Muscle of leg (tissue), 3 donors: ENCODE measurements at regions not wholly inside any gene's neighbourhood (a gene's known extent, or its start where the extent isn't known, plus 50 kb on each side); places are given as distances from the start of the nearest gene placed in this dataset.
A peak's percentile ranks its signal among the peaks of the same experiment; 100 is the strongest.

Experiments used
- DNase-seq: peaks from one replicate; pipeline ENCODE4 v3.0.0; 2013
- H3K27ac ChIP-seq: one replicate; pipeline ENCODE4 v1.5.1; 2013; ENCODE audit warnings: mild to moderate bottlenecking, low read length, control low read depth
- H3K27me3 ChIP-seq: one replicate; pipeline ENCODE4 v1.6.1; 2013; ENCODE audit warnings: low read length; ENCODE audit not compliant: control insufficient read depth, insufficient read depth
- H3K36me3 ChIP-seq: one replicate; pipeline ENCODE4 v1.6.1; 2013; ENCODE audit warnings: low read length; ENCODE audit not compliant: control insufficient read depth, insufficient read depth
- H3K4me1 ChIP-seq: one replicate; pipeline ENCODE4 v1.6.1; 2013; ENCODE audit warnings: low read length; ENCODE audit not compliant: control insufficient read depth, insufficient read depth
- H3K4me3 ChIP-seq: one replicate; pipeline ENCODE4 v1.5.1; 2013; ENCODE audit warnings: low read length, control low read depth
- H3K9me3 ChIP-seq: replicated peaks from 2 replicates; pipeline ENCODE4 v1.6.1; 2013; ENCODE audit warnings: low read depth, low read length; ENCODE audit not compliant: control insufficient read depth
- WGBS: methylation state at CpG from one replicate; pipeline ENCODE4 v1.1.5; 2013; ENCODE audit warnings: missing lambda C conversion rate; ENCODE audit not compliant: insufficient coverage; 5-methylcytosine and 5-hydroxymethylcytosine counted together

GRCh38 chr9:23551311-23551721, 274.7 kb downstream of the ELAVL2 start:
- WGBS = 70% methylated on average over 2 of the region's 2 CpGs

DNA sequence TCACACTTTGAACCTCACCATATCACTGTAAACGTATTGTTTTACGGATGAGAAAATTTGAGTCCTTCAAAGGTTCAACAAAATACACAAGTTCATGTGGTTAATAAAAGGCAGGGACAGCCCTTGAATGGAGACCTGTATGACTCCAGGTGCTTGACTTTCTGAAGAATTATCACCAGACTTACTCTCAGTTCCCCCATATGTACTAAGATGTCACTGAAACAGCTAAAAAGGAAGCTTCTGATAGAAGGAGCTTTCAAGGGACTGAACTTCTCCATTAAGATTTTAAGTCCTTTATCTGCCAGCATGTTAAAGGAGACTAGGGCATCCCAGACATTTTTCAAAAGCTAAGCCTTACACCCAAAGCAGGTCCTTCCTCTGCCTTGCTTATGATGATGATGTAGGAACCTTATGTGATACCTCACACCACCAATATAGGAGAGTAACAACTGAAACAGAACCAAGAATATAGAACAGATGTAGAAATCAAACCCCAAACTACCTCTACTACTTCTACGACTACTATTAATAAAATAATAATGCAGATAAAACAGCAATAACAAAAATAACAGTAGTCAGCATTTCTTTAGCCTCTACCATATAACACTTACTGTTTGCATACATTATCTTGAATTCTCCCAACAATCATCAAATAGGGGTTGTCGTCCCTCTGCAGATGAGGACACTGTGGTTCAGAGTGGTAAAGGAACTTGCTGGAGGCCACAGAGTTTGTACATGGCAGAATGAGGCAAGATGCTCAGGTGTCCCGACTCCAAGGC, 273.9 kb downstream of the ELAVL2 start:
- Histone ChIP-seq H3K4me1 (peaks cover 19% of the 10 kb centered on the region), H3K4me3 (no peak overlapping the region), H3K36me3 (no peaks in the 10 kb centered on the region), H3K27me3 (no peaks in the 10 kb centered on the region), H3K27ac (no peak overlapping the region), H3K9me3 (no peaks in the 10 kb centered on the region)
- WGBS = no CpG with 5 or more reads among the region's 5 CpGs
- DNase-seq = no peak

More at GRCh38 chr9:23551311-23551721, 274.7 kb downstream of the ELAVL2 start:
- Histone ChIP-seq H3K36me3 (no peaks in the 10 kb centered on the region), H3K9me3 (no peaks in the 10 kb centered on the region), H3K4me1 (peaks cover 16% of the 10 kb centered on the region), H3K4me3 (no peak overlapping the region), H3K27me3 (no peaks in the 10 kb centered on the region), H3K27ac (no peak overlapping the region)
- DNase-seq = peak; percentile 26

- H3K27me3 ChIP-seq = no peaks in the 10 kb centered on the region
- H3K36me3 ChIP-seq = no peaks in the 10 kb centered on the region
- no peak overlapping the region for H3K4me3 ChIP-seq
- DNase-seq = peak; percentile 59
- no peak overlapping the region for H3K27ac ChIP-seq
- no peaks in the 10 kb centered on the region for H3K9me3 ChIP-seq
- peaks cover 19% of the 10 kb centered on the region for H3K4me1 ChIP-seq
- 25% methylated on average over 4 of the region's 8 CpGs for WGBS
Measured at GRCh38 chr9:23552876-23553601, 273.0 kb downstream of the ELAVL2 start.

DNA sequence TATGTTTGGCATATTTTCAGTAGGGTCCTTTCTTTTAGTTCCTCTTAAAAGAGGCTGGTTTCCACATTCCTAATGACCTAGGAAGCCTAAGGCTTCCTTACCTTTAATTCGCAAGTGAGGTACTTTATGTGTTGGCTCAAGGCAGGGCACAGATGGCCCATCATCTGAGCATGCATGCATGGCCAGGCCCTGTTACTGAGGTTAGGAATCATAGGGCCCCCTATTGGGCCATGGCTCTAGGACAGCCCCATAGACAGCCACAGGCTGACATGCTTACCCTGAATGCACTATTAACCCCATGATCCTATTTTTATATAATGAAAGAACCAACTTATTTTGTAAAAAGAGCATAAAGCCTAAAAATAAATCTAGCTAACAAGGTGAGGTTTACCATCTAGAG, 271.4 kb downstream of the ELAVL2 start:
- Histone ChIP-seq H3K27me3 (no peaks in the 10 kb centered on the region), H3K9me3 (peaks cover 2% of the 10 kb centered on the region), H3K4me1 (peaks cover 19% of the 10 kb centered on the region), H3K4me3 (no peak overlapping the region), H3K27ac (no peak overlapping the region), H3K36me3 (no peaks in the 10 kb centered on the region)
- no peak for DNase-seq
- WGBS = no CpG with 5 or more reads among the region's 1 CpG

DNA sequence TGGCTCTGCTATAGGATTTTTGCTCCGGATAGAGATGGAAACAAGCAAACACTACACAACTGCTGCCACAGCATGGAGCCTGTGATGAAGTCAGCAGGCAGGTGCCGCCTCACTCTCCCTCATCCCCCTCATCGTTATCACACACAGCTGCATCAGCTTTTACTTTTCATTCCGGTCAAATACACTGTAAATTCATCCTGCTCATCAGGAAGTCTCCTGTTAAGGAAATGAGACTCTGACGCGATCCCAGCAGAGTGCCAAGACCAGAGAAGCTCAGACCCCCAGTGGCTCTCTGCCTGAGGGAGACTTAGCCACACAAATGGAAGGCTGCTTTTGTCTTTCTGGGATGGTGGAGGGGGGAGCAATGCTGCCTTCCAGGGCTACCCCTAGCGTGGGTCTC, 270.2 kb downstream of the ELAVL2 start:
- peaks cover 19% of the 10 kb centered on the region for H3K4me1 ChIP-seq
- peaks cover 2% of the 10 kb centered on the region for H3K9me3 ChIP-seq
- WGBS = 6% methylated on average over 6 of the region's 7 CpGs
- no peak overlapping the region for H3K27ac ChIP-seq
- peak; percentile 61 for DNase-seq
- H3K27me3 ChIP-seq = no peaks in the 10 kb centered on the region
- no peaks in the 10 kb centered on the region for H3K36me3 ChIP-seq
- no peak overlapping the region for H3K4me3 ChIP-seq

DNA sequence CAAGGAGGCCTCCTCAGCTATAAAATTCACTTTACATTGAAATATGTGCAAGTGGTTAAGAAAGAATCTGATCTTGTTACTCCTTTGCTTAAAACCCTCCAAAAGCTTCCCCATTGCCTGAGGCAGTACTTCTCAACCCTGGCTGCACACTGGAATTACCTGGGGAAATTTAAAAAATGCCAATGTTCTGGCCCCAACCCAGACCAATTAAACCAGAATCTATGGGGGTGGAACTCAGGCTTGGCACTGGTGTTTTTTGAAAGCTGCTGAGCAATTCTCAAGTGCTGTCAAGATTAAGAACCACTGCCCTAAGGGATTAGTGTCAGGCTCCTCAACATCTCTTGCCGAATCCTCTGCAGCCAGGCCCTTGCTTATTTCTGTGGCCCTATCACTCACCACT, 269.6 kb downstream of the ELAVL2 start:
- 56% methylated on average over 1 of the region's 1 CpG for WGBS
- no peaks in the 10 kb centered on the region for H3K27me3 ChIP-seq
- H3K9me3 ChIP-seq = peaks cover 2% of the 10 kb centered on the region
- H3K36me3 ChIP-seq = no peaks in the 10 kb centered on the region
- peaks cover 15% of the 10 kb centered on the region for H3K4me1 ChIP-seq
- H3K27ac ChIP-seq = no peak overlapping the region
- no peak for DNase-seq
- H3K4me3 ChIP-seq = no peak overlapping the region

- no peaks in the 10 kb centered on the region for H3K27me3 ChIP-seq
- no peak overlapping the region for H3K27ac ChIP-seq
- H3K36me3 ChIP-seq = no peaks in the 10 kb centered on the region
- H3K4me1 ChIP-seq = peaks cover 13% of the 10 kb centered on the region
- DNase-seq = no peak
- H3K4me3 ChIP-seq = no peak overlapping the region
- H3K9me3 ChIP-seq = peaks cover 2% of the 10 kb centered on the region
Measured at GRCh38 chr9:23557689-23558088, 268.4 kb downstream of the ELAVL2 start.

- Histone ChIP-seq H3K9me3 (peaks cover 2% of the 10 kb centered on the region), H3K4me3 (no peak overlapping the region), H3K27ac (no peak overlapping the region), H3K36me3 (no peaks in the 10 kb centered on the region), H3K4me1 (peaks cover 15% of the 10 kb centered on the region), H3K27me3 (no peaks in the 10 kb centered on the region)
- whole genome bisulfite sequencing = 85% methylated on average over 3 of the region's 4 CpGs
- DNase-seq = no peak
Measured at GRCh38 chr9:23559522-23559921, 266.5 kb downstream of the ELAVL2 start.

- H3K27ac ChIP-seq = no peak overlapping the region
- H3K27me3 ChIP-seq = no peaks in the 10 kb centered on the region
- no peak overlapping the region for H3K4me3 ChIP-seq
- peaks cover 2% of the 10 kb centered on the region for H3K9me3 ChIP-seq
- H3K4me1 ChIP-seq = peaks cover 10% of the 10 kb centered on the region
- peak; percentile 88 for DNase-seq
- no CpG with 5 or more reads among the region's 3 CpGs for WGBS
- H3K36me3 ChIP-seq = no peaks in the 10 kb centered on the region
Measured at GRCh38 chr9:23563517-23563916, 262.5 kb downstream of the ELAVL2 start.

- H3K27me3 ChIP-seq = no peaks in the 10 kb centered on the region
- no peaks in the 10 kb centered on the region for H3K36me3 ChIP-seq
- H3K4me1 ChIP-seq = peaks cover 10% of the 10 kb centered on the region
- no peak overlapping the region for H3K27ac ChIP-seq
- H3K4me3 ChIP-seq = no peak overlapping the region
- 14% methylated on average over 1 of the region's 5 CpGs for WGBS
- H3K9me3 ChIP-seq = no peaks in the 10 kb centered on the region
- DNase-seq = peak; percentile 71
Measured at GRCh38 chr9:23567516-23568165, 258.4 kb downstream of the ELAVL2 start.
